ENCODE measurements at regions not wholly inside any gene's neighbourhood (a gene's known extent, or its start where the extent isn't known, plus 50 kb on each side); places are given as distances from the start of the nearest gene placed in this dataset.

- Histone ChIP-seq H3K4me2 (no peak overlapping the region), H3K27me3 (no peaks in the 10 kb centered on the region), H3K36me3 (replicated peaks; ENCODE audit: insufficient read depth, low read depth) (no peaks in the 10 kb centered on the region), H3K4me3 (no peak overlapping the region), H3K4me1 (ENCODE audit: insufficient read depth) (no peaks in the 10 kb centered on the region), H3K9me3 (ENCODE audit: low read depth) (no peaks in the 10 kb centered on the region), H3K79me2 (no peaks in the 10 kb centered on the region), H3K9me2 (replicated peaks; ENCODE audit: insufficient read depth) (no peaks in the 10 kb centered on the region), H4K20me1 (ENCODE audit: insufficient read depth, poor library complexity, severe bottlenecking) (no peaks in the 10 kb centered on the region), H2AFZ (no peak overlapping the region), H3K27ac (no peak overlapping the region)
- TF ChIP-seq EZH2 (IDR thresholded peaks at IDR 0.05; ENCODE audit: borderline replicate concordance) (no peak), EZH2phosphoT487 (IDR thresholded peaks at IDR 0.05; ENCODE audit: low read depth, severe bottlenecking, unreplicated experiment) (no peak), CTCF (IDR thresholded peaks at IDR 0.05; ENCODE audit: poor library complexity) (no peak)
- no peak for DNase-seq (ENCODE audit: low spot score)
- WGBS (ENCODE audit: low lambda C conversion rate, missing lambda C conversion rate): 95% methylated on average over 3 of the region's 3 CpGs
Measured at GRCh38 chr2:6445156-6445555, 420.6 kb downstream of the CMPK2 start.

DNA sequence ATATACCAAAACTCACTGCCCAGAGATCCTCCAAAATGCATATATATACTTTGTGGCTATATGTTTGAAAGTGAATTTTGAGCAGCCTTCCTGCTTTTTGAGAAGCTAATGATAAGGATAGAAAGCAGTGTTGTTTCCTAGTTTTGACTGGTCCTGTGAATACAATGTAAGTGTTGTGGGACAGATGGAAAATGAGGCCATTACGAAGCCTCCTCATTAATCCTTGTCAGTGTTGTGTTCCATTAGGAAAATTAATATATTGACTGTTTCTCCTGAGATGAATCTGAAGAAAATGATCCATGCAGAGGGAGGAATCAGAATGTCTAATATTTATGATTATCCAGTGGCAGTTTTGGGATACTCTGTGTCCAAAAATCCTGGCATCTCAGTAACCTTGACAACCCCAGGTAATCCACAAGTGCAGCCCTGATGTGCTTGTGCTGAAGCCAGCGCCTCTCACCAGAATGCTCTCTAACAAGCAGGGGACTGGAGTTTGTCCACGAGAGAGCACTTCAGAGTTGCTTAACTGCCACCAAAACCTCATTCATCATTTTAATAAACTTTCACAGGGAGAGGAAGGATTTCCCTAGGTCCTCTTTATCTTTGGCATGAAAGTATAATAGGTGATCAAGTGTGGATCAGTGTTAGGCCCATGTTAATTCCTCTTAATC lies 418.6 kb downstream of the CMPK2 start:
- no peak for DNase-seq (ENCODE audit: low spot score)
- WGBS (ENCODE audit: low lambda C conversion rate, missing lambda C conversion rate): 66% methylated on average over 3 of the region's 3 CpGs

DNA sequence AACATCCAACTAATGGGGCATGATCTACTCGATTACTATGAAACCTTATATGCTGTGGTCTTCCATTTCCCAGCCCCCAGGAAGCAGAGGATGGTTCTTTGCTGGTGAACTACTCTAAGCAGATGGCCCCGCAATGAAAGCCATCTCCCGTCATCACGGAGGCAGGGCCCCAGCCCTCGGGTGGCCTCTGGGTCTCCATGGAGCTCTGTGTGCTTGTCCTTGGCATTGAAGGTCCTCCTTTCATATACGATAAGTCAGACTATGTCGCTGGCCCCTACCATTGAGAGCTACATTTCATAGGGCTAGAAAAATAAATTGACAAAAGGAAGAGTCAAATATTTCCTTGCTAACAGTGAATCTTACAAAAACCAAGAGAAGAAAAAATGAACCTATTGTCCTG lies 416.8 kb downstream of the CMPK2 start:
- no peaks in the 10 kb centered on the region for H3K79me2 ChIP-seq
- 93% methylated on average over 7 of the region's 7 CpGs for WGBS (ENCODE audit: low lambda C conversion rate, missing lambda C conversion rate)
- no peak for TF ChIP-seq CTCF (IDR thresholded peaks at IDR 0.05; ENCODE audit: poor library complexity)
- TF ChIP-seq EZH2phosphoT487 (IDR thresholded peaks at IDR 0.05; ENCODE audit: low read depth, severe bottlenecking, unreplicated experiment): no peak
- no peak for TF ChIP-seq EZH2 (IDR thresholded peaks at IDR 0.05; ENCODE audit: borderline replicate concordance)
- DNase-seq (ENCODE audit: low spot score): no peak
- no peaks in the 10 kb centered on the region for H3K4me1 ChIP-seq (ENCODE audit: insufficient read depth)
- H3K9me2 ChIP-seq (replicated peaks; ENCODE audit: insufficient read depth): no peaks in the 10 kb centered on the region
- H3K4me3 ChIP-seq: no peak overlapping the region
- H4K20me1 ChIP-seq (ENCODE audit: insufficient read depth, poor library complexity, severe bottlenecking): no peaks in the 10 kb centered on the region
- no peaks in the 10 kb centered on the region for H3K27me3 ChIP-seq
- H3K36me3 ChIP-seq (replicated peaks; ENCODE audit: insufficient read depth, low read depth): no peaks in the 10 kb centered on the region
- H2AFZ ChIP-seq: no peak overlapping the region
- no peak overlapping the region for H3K27ac ChIP-seq
- no peak overlapping the region for H3K4me2 ChIP-seq
- H3K9me3 ChIP-seq (ENCODE audit: low read depth): no peaks in the 10 kb centered on the region

More for the DNA sequence above, 418.6 kb downstream of the CMPK2 start:
- Histone ChIP-seq H3K27ac (no peak overlapping the region), H3K27me3 (no peaks in the 10 kb centered on the region), H4K20me1 (ENCODE audit: insufficient read depth, poor library complexity, severe bottlenecking) (no peaks in the 10 kb centered on the region), H3K9me3 (ENCODE audit: low read depth) (no peaks in the 10 kb centered on the region), H3K4me2 (no peak overlapping the region), H3K36me3 (replicated peaks; ENCODE audit: insufficient read depth, low read depth) (no peaks in the 10 kb centered on the region), H2AFZ (no peak overlapping the region), H3K4me1 (ENCODE audit: insufficient read depth) (no peaks in the 10 kb centered on the region), H3K9me2 (replicated peaks; ENCODE audit: insufficient read depth) (no peaks in the 10 kb centered on the region), H3K4me3 (no peak overlapping the region), H3K79me2 (no peaks in the 10 kb centered on the region)
- no peak for TF ChIP-seq EZH2 (IDR thresholded peaks at IDR 0.05; ENCODE audit: borderline replicate concordance)
- TF ChIP-seq EZH2phosphoT487 (IDR thresholded peaks at IDR 0.05; ENCODE audit: low read depth, severe bottlenecking, unreplicated experiment): no peak
- TF ChIP-seq CTCF (IDR thresholded peaks at IDR 0.05; ENCODE audit: poor library complexity): no peak

Measured in hepatocyte (in vitro differentiated cells).